Fibroblast of lung (primary cell): ENCODE measurements at regions not wholly inside any gene's neighbourhood (a gene's known extent, or its start where the extent isn't known, plus 50 kb on each side); places are given as distances from the start of the nearest gene placed in this dataset.

Source experiments
- DNase-seq, 2 donors: peaks; one replicate each; pipeline versions ENCODE4 v3.0.0 to v3.0.0-alpha.2; 2010; ENCODE audit warnings: low read depth in 2 of 2
- H2AFZ ChIP-seq: 2 replicates; pipeline ENCODE4 v1.5.1; 2012; ENCODE audit warnings: low read length, control low read depth, inconsistent platforms
- H3K27ac ChIP-seq: 2 replicates; pipeline ENCODE4 v1.5.1; 2011; ENCODE audit warnings: low read length, control low read depth; ENCODE audit not compliant: insufficient read depth
- H3K27me3 ChIP-seq: 2 replicates; pipeline ENCODE4 v1.5.1; 2011; ENCODE audit warnings: mild to moderate bottlenecking, low read length; ENCODE audit not compliant: control insufficient read depth, insufficient read depth
- H3K36me3 ChIP-seq: 2 replicates; pipeline ENCODE4 v1.5.1; 2011; ENCODE audit warnings: low read length; ENCODE audit not compliant: control insufficient read depth, insufficient read depth
- H3K4me1 ChIP-seq: 2 replicates; pipeline ENCODE4 v1.5.1; 2011; ENCODE audit warnings: low read length; ENCODE audit not compliant: control insufficient read depth, insufficient read depth; ENCODE audit errors: extremely low read depth
- H3K4me2 ChIP-seq: 2 replicates; pipeline ENCODE4 v1.5.1; 2011; ENCODE audit warnings: low read length, control low read depth; ENCODE audit not compliant: insufficient read depth; ENCODE audit errors: extremely low read depth
- H3K4me3 ChIP-seq, 4 experiments: fragments of 200-600 bp in 1 of 4; sonication (generic) in 1 of 4; replicated peaks in 1 of 4; 2 replicates each; pipeline ENCODE4 v1.5.1; 2011 to 2016; ENCODE audit warnings: low read length in 4 of 4, low read depth in 3 of 4, mild to moderate bottlenecking in 3 of 4, control low read depth in 2 of 4, inconsistent platforms in 1 of 4, mixed read lengths in 1 of 4; ENCODE audit not compliant: insufficient read depth in 1 of 4; ENCODE audit errors: control extremely low read depth in 1 of 4
- H3K79me2 ChIP-seq: 2 replicates; pipeline ENCODE4 v1.5.1; 2012; ENCODE audit warnings: mild to moderate bottlenecking, low read length, inconsistent platforms; ENCODE audit not compliant: control insufficient read depth, insufficient read depth
- H3K9ac ChIP-seq: 2 replicates; pipeline ENCODE4 v1.5.1; 2011; ENCODE audit warnings: mild to moderate bottlenecking, low read length, control low read depth; ENCODE audit not compliant: insufficient read depth
- H3K9me3 ChIP-seq: 2 replicates; pipeline ENCODE4 v1.5.1; 2012; ENCODE audit warnings: low read depth, low read length; ENCODE audit not compliant: control insufficient read depth, insufficient read depth
- H4K20me1 ChIP-seq: 2 replicates; pipeline ENCODE4 v1.5.1; 2011; ENCODE audit warnings: low read length; ENCODE audit not compliant: control insufficient read depth, insufficient read depth; ENCODE audit errors: extremely low read depth
- CTCF ChIP-seq, 2 donors: IDR thresholded peaks in 1 of 2; conservative IDR thresholded peaks in 1 of 2; 1 replicate in 1 of 2; 2 replicates in 1 of 2; pipeline ENCODE4 v1.5.1; 2011 to 2012; ENCODE audit warnings: low read length in 2 of 2, control low read depth in 1 of 2, inconsistent platforms in 1 of 2, low read depth in 1 of 2, mild to moderate bottlenecking in 1 of 2
- EZH2 ChIP-seq: IDR thresholded peaks from 2 replicates; pipeline ENCODE4 v1.5.1; 2012; ENCODE audit warnings: low read length, control low read depth, mild to moderate bottlenecking; ENCODE audit errors: missing control alignments

- no peak for DNase-seq
- no peaks in the 10 kb centered on the region for H3K36me3 ChIP-seq
- no peaks in the 10 kb centered on the region for H3K79me2 ChIP-seq
- no peak overlapping the region for H3K9ac ChIP-seq
- H2AFZ ChIP-seq: no peak overlapping the region
- no peaks in the 10 kb centered on the region for H4K20me1 ChIP-seq
- no peak for TF ChIP-seq CTCF (conservative IDR thresholded peaks at IDR 0.05 in 1 of 2, IDR thresholded peaks at IDR 0.05 in 1 of 2; ENCODE audit: low read depth in 1 of 2, low read length in 2 of 2)
- TF ChIP-seq EZH2: no peak
- no peak overlapping the region for H3K4me2 ChIP-seq
- H3K9me3 ChIP-seq: no peaks in the 10 kb centered on the region
- peaks cover 2% of the 10 kb centered on the region for H3K27me3 ChIP-seq
- no peak overlapping the region for H3K27ac ChIP-seq
- no peak overlapping the region for H3K4me3 ChIP-seq
- H3K4me1 ChIP-seq: no peaks in the 10 kb centered on the region
Observed at GRCh38 chr2:121911036-121911435, 155.6 kb downstream of the TSN start.

GRCh38 chr2:121917143-121917542, 161.7 kb downstream of the TSN start:
- Histone ChIP-seq H3K4me1 (no peaks in the 10 kb centered on the region), H3K36me3 (no peaks in the 10 kb centered on the region), H4K20me1 (no peaks in the 10 kb centered on the region), H3K9ac (no peak overlapping the region), H3K4me2 (no peak overlapping the region), H3K27me3 (no peaks in the 10 kb centered on the region), H3K79me2 (no peaks in the 10 kb centered on the region), H3K9me3 (no peaks in the 10 kb centered on the region), H3K4me3 (no peak overlapping the region), H3K27ac (no peak overlapping the region), H2AFZ (no peak overlapping the region)
- TF ChIP-seq EZH2: no peak
- TF ChIP-seq CTCF (conservative IDR thresholded peaks at IDR 0.05 in 1 of 2, IDR thresholded peaks at IDR 0.05 in 1 of 2; ENCODE audit: low read depth in 1 of 2, low read length in 2 of 2): no peak
- no peak for DNase-seq

GRCh38 chr2:121918231-121918630, 162.8 kb downstream of the TSN start:
- H3K27me3 ChIP-seq: no peaks in the 10 kb centered on the region
- no peak overlapping the region for H3K9ac ChIP-seq
- no peaks in the 10 kb centered on the region for H3K79me2 ChIP-seq
- H3K9me3 ChIP-seq: no peaks in the 10 kb centered on the region
- no peaks in the 10 kb centered on the region for H3K36me3 ChIP-seq
- TF ChIP-seq CTCF (conservative IDR thresholded peaks at IDR 0.05 in 1 of 2, IDR thresholded peaks at IDR 0.05 in 1 of 2; ENCODE audit: low read depth in 1 of 2, low read length in 2 of 2): no peak
- no peak for TF ChIP-seq EZH2
- DNase-seq: no peak
- no peak overlapping the region for H3K4me3 ChIP-seq
- no peak overlapping the region for H3K4me2 ChIP-seq
- H2AFZ ChIP-seq: no peak overlapping the region
- H4K20me1 ChIP-seq: no peaks in the 10 kb centered on the region
- no peaks in the 10 kb centered on the region for H3K4me1 ChIP-seq
- H3K27ac ChIP-seq: no peak overlapping the region
